Testis (tissue), 2 donors: ENCODE measurements at regions not wholly inside any gene's neighbourhood (a gene's known extent, or its start where the extent isn't known, plus 50 kb on each side); places are given as distances from the start of the nearest gene placed in this dataset.

Experiments used
- POLR2A ChIP-seq: fragments of 450-650 bp; IDR thresholded peaks from one replicate; pipeline ENCODE4 v1.6.1; 2017; ENCODE audit warnings: antibody characterized with exemption, mild to moderate bottlenecking, moderate library complexity
- TF ChIP-seq, protein P1 (sequence below), 3 experiments: fragments of 450-650 bp in 2 of 3; fragments of 200-600 bp in 1 of 3; sonication (generic) in 1 of 3; IDR thresholded peaks; one replicate each; pipeline ENCODE4 v1.5.1; 2016 to 2019; ENCODE audit warnings: antibody characterized with exemption in 3 of 3, mild to moderate bottlenecking in 2 of 3, moderate library complexity in 1 of 3

DNA sequence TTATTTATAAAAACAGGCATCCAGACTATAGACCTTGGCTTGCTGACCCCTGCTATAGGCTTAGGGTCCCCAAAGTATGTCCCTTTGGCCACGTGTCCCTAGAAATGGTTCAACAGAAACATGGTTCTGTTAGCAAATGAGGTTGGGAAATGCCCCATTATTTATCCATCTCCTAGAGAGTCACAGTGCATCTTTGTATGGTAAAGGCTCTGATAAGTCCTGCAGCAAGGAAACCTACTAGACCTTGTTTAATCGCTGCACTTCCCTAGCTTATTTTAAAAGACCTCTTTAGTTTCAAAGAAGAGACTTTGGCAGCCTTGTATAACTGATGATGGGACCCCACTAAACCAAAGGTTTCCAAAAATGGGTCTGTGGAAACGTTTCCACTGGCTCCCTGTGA lies 471.5 kb downstream of the MED13L start:
- TF ChIP-seq, protein P1, sequence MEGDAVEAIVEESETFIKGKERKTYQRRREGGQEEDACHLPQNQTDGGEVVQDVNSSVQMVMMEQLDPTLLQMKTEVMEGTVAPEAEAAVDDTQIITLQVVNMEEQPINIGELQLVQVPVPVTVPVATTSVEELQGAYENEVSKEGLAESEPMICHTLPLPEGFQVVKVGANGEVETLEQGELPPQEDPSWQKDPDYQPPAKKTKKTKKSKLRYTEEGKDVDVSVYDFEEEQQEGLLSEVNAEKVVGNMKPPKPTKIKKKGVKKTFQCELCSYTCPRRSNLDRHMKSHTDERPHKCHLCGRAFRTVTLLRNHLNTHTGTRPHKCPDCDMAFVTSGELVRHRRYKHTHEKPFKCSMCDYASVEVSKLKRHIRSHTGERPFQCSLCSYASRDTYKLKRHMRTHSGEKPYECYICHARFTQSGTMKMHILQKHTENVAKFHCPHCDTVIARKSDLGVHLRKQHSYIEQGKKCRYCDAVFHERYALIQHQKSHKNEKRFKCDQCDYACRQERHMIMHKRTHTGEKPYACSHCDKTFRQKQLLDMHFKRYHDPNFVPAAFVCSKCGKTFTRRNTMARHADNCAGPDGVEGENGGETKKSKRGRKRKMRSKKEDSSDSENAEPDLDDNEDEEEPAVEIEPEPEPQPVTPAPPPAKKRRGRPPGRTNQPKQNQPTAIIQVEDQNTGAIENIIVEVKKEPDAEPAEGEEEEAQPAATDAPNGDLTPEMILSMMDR (IDR thresholded peaks at IDR 0.05): no peak
- TF ChIP-seq POLR2A: no peak
